Ascending aorta (tissue), 2 donors: ENCODE measurements at regions not wholly inside any gene's neighbourhood (a gene's known extent, or its start where the extent isn't known, plus 50 kb on each side); places are given as distances from the start of the nearest gene placed in this dataset.

Experiments used
- DNase-seq, 2 donors: peaks; one replicate each; pipeline ENCODE4 v3.0.0-alpha.2; 2019; ENCODE audit warnings: low spot score in 2 of 2
- H3K27ac ChIP-seq, 2 donors: fragments of 200-600 bp; sonication (generic); one replicate each; pipeline ENCODE4 v1.5.1; 2016 to 2017; ENCODE audit warnings: mild to moderate bottlenecking in 1 of 2
- H3K27me3 ChIP-seq: fragments of 200-600 bp; sonication (generic); one replicate; pipeline ENCODE4 v1.5.1; 2017
- H3K36me3 ChIP-seq, 2 donors: fragments of 200-600 bp; sonication (generic); one replicate each; pipeline ENCODE4 v1.5.1; 2016
- H3K4me1 ChIP-seq, 2 donors: fragments of 200-600 bp; sonication (generic); one replicate each; pipeline ENCODE4 v1.5.1; 2016 to 2017; ENCODE audit warnings: mild to moderate bottlenecking in 1 of 2
- H3K4me3 ChIP-seq, 2 donors: fragments of 200-600 bp; sonication (generic); one replicate each; pipeline ENCODE4 v1.5.1; 2016 to 2017; ENCODE audit warnings: mild to moderate bottlenecking in 1 of 2
- H3K9me3 ChIP-seq, 2 donors: fragments of 200-600 bp; sonication (generic); one replicate each; pipeline ENCODE4 v1.5.1; 2016
- CTCF ChIP-seq, 3 experiments: fragments of 200-600 bp in 2 of 3; fragments of 450-650 bp in 1 of 3; sonication (generic) in 2 of 3; IDR thresholded peaks; one replicate each; pipeline ENCODE4 v1.5.1; 2016 to 2019; ENCODE audit warnings: antibody characterized with exemption in 3 of 3, mild to moderate bottlenecking in 1 of 3, moderate library complexity in 1 of 3
- intact Hi-C: fragments of 100-400 bp; cut with DNase I; formaldehyde crosslinking; loops from one replicate; pipeline ENCODE4 v1.15.1; 2023

- H3K9me3 ChIP-seq: no peaks in the 10 kb centered on the region
- no peaks in the 10 kb centered on the region for H3K27me3 ChIP-seq
- H3K27ac ChIP-seq: no peak overlapping the region
- intact Hi-C loops: no loop called here
- DNase-seq: no peak
- H3K4me3 ChIP-seq: no peak overlapping the region
- no peaks in the 10 kb centered on the region for H3K4me1 ChIP-seq
- TF ChIP-seq CTCF (IDR thresholded peaks at IDR 0.05): no peak
- no peaks in the 10 kb centered on the region for H3K36me3 ChIP-seq
Observed at GRCh38 chr14:83535444-83535843, 1994.5 kb upstream of the FLRT2 start.

- intact Hi-C loops: no loop called here
- no peaks in the 10 kb centered on the region for H3K27me3 ChIP-seq
- H3K9me3 ChIP-seq: no peaks in the 10 kb centered on the region
- TF ChIP-seq CTCF (IDR thresholded peaks at IDR 0.05): no peak
- no peaks in the 10 kb centered on the region for H3K36me3 ChIP-seq
- no peaks in the 10 kb centered on the region for H3K4me1 ChIP-seq
- no peak overlapping the region for H3K27ac ChIP-seq
- H3K4me3 ChIP-seq: no peak overlapping the region
- DNase-seq: no peak
Observed at GRCh38 chr14:83541147-83541546, 1988.8 kb upstream of the FLRT2 start.

- Histone ChIP-seq H3K27ac (no peak overlapping the region), H3K4me1 (no peaks in the 10 kb centered on the region), H3K36me3 (no peaks in the 10 kb centered on the region), H3K9me3 (no peaks in the 10 kb centered on the region), H3K27me3 (no peaks in the 10 kb centered on the region), H3K4me3 (no peak overlapping the region)
- intact Hi-C loops: no loop called here
- no peak for TF ChIP-seq CTCF (IDR thresholded peaks at IDR 0.05)
- DNase-seq: no peak
Observed at GRCh38 chr14:83548061-83548839, 1981.7 kb upstream of the FLRT2 start.

GRCh38 chr14:83556065-83556464 lies 1973.9 kb upstream of the FLRT2 start:
- no peak for DNase-seq
- Histone ChIP-seq H3K36me3 (no peaks in the 10 kb centered on the region), H3K27ac (no peak overlapping the region), H3K9me3 (no peaks in the 10 kb centered on the region), H3K4me3 (no peak overlapping the region), H3K27me3 (no peaks in the 10 kb centered on the region), H3K4me1 (no peaks in the 10 kb centered on the region)
- TF ChIP-seq CTCF (IDR thresholded peaks at IDR 0.05): no peak
- intact Hi-C loops: no loop called here

GRCh38 chr14:83556746-83557453 lies 1973.0 kb upstream of the FLRT2 start:
- H3K9me3 ChIP-seq: no peaks in the 10 kb centered on the region
- H3K27ac ChIP-seq: no peak overlapping the region
- no peak overlapping the region for H3K4me3 ChIP-seq
- no peak for TF ChIP-seq CTCF (IDR thresholded peaks at IDR 0.05)
- H3K36me3 ChIP-seq: no peaks in the 10 kb centered on the region
- no peaks in the 10 kb centered on the region for H3K27me3 ChIP-seq
- intact Hi-C loops: no loop called here
- no peaks in the 10 kb centered on the region for H3K4me1 ChIP-seq
- no peak for DNase-seq
